Upper lobe of left lung (tissue), 6 donors: ENCODE measurements at regions not wholly inside any gene's neighbourhood (a gene's known extent, or its start where the extent isn't known, plus 50 kb on each side); places are given as distances from the start of the nearest gene placed in this dataset.
A peak's percentile ranks its signal among the peaks of the same experiment; 100 is the strongest.

ENCODE experiments used
- ATAC-seq, 2 donors: fragments of 200-7000 bp; cut with Tn5 transposase; one replicate each; pipeline ENCODE4 v1.9.1; 2022; ENCODE audit warnings: mild to moderate bottlenecking in 2 of 2, moderate library complexity in 2 of 2; ENCODE audit not compliant: low FRiP score in 2 of 2
- DNase-seq, 2 donors: peaks; one replicate each; pipeline ENCODE4 v3.0.0-alpha.2; 2019 to 2020
- H3K27ac ChIP-seq, 4 donors: fragments of 200-600 bp; sonication (generic); one replicate each; pipeline ENCODE4 v1.5.1; 2016 to 2019
- H3K27me3 ChIP-seq, 4 donors: fragments of 200-600 bp; sonication (generic); one replicate each; pipeline ENCODE4 v1.5.1; 2017 to 2019
- H3K36me3 ChIP-seq, 4 donors: fragments of 200-600 bp; sonication (generic); one replicate each; pipeline ENCODE4 v1.5.1; 2016 to 2019
- H3K4me1 ChIP-seq, 4 donors: fragments of 200-600 bp; sonication (generic); one replicate each; pipeline ENCODE4 v1.5.1; 2018 to 2019
- H3K4me3 ChIP-seq, 4 donors: fragments of 200-600 bp; sonication (generic); one replicate each; pipeline ENCODE4 v1.5.1; 2017 to 2019; ENCODE audit warnings: mild to moderate bottlenecking in 2 of 4, moderate library complexity in 1 of 4
- H3K9me3 ChIP-seq, 4 donors: fragments of 200-600 bp; sonication (generic); one replicate each; pipeline ENCODE4 v1.5.1; 2018 to 2019
- EP300 ChIP-seq, 4 donors: sonication (generic); formaldehyde crosslinking; IDR thresholded peaks; one replicate each; pipeline ENCODE4 v1.5.1; 2017; ENCODE audit warnings: antibody characterized with exemption in 4 of 4, control low read depth in 2 of 4
- POLR2A ChIP-seq, 4 donors: fragments of 450-650 bp; IDR thresholded peaks; one replicate each; pipeline ENCODE4 v1.5.1; 2016 to 2017; ENCODE audit warnings: antibody characterized with exemption in 4 of 4, mild to moderate bottlenecking in 2 of 4
- POLR2AphosphoS5 ChIP-seq, 2 donors: sonication (generic); formaldehyde crosslinking; IDR thresholded peaks; one replicate each; pipeline ENCODE4 v1.5.1; 2017; ENCODE audit warnings: antibody characterized with exemption in 2 of 2
- WGBS, 2 donors: methylation state at CpG; one replicate each; pipeline ENCODE4 v1.1.5; 2017 to 2018; 5-methylcytosine and 5-hydroxymethylcytosine counted together
- TF ChIP-seq, protein P1 (sequence below), 6 experiments: fragments of 450-650 bp in 4 of 6; fragments of 200-600 bp in 2 of 6; sonication (generic) in 2 of 6; IDR thresholded peaks; one replicate each; pipeline ENCODE4 v1.5.1; 2016 to 2019; ENCODE audit warnings: antibody characterized with exemption in 6 of 6
- donor health status: DM: no; HTN: no; CAD: no; lungs with moderate emphysema.
- donor health status: DM: no; HTN: yes; CAD: no; lungs with severe emphysema.

DNA sequence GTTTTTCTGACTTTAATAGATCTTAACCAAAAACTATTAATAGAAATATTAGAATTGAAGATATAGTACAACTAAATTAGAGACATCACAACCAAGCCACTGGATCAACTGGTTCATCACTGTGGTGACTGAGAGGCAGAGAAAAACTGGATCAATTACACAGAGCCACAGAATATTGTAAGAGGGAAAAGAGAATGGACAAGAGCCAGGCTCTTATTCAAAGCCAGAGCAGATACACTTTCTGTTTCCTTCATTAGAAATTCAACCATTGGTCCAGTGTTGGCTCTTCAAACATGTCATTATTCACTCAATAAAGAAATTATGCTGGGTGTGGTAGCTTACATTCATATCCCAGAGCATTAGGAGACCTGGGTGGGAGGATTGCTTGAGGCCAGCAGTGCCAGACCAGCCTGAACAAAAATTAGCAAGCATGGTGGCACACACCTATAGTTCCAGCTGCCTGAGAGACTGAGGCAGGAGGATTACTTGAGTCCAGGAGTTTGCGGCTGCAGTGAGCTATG, 295.1 kb downstream of the NEBL start:
- TF ChIP-seq EP300 (IDR thresholded peaks at IDR 0.05) = no peak
- no peaks in the 10 kb centered on the region for H3K4me1 ChIP-seq
- no peaks in the 10 kb centered on the region for H3K9me3 ChIP-seq
- H3K4me3 ChIP-seq = no peak overlapping the region
- ATAC-seq (no peak), DNase-seq (no peak)
- no peaks in the 10 kb centered on the region for H3K36me3 ChIP-seq
- H3K27ac ChIP-seq = no peak overlapping the region
- 91 to 100% methylated on average over 1 of the region's 1 CpG for WGBS, 2 donors
- no peaks in the 10 kb centered on the region for H3K27me3 ChIP-seq

DNA sequence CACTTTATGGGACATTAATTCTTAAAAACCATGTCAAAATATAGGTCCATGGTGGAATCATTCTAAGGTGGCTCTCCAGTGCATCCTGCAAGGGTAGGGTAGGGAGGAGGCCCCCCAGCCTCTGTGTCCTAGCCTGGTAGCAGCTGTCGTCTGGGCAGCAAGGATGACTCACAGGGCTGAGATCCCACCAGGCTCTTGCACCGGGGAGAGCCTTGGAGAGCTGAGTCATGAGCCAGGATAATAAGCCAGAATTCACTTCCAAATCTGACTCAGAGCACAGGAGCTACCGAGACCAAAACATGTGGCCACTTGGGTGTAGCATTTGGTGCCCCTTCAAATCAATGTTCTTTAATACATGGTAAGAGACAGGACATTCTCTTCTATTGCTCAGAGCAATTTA, 298.5 kb downstream of the NEBL start:
- WGBS, 2 donors = 55 to 62% methylated on average over 3 of the region's 3 CpGs
- ATAC-seq (peak; percentile 81 to 93), DNase-seq (no peak)
- Histone ChIP-seq H3K27ac (no peak overlapping the region), H3K4me3 (no peak overlapping the region), H3K27me3 (no peaks in the 10 kb centered on the region), H3K36me3 (no peaks in the 10 kb centered on the region), H3K4me1 (peaks cover 0 to 3% (median 0%) of the 10 kb centered on the region in 4 donors), H3K9me3 (no peaks in the 10 kb centered on the region)
- TF ChIP-seq POLR2A (IDR thresholded peaks at IDR 0.05) (no peak), EP300 (IDR thresholded peaks at IDR 0.05) (no peak), POLR2AphosphoS5 (IDR thresholded peaks at IDR 0.05) (no peak)
- TF ChIP-seq, protein P1, sequence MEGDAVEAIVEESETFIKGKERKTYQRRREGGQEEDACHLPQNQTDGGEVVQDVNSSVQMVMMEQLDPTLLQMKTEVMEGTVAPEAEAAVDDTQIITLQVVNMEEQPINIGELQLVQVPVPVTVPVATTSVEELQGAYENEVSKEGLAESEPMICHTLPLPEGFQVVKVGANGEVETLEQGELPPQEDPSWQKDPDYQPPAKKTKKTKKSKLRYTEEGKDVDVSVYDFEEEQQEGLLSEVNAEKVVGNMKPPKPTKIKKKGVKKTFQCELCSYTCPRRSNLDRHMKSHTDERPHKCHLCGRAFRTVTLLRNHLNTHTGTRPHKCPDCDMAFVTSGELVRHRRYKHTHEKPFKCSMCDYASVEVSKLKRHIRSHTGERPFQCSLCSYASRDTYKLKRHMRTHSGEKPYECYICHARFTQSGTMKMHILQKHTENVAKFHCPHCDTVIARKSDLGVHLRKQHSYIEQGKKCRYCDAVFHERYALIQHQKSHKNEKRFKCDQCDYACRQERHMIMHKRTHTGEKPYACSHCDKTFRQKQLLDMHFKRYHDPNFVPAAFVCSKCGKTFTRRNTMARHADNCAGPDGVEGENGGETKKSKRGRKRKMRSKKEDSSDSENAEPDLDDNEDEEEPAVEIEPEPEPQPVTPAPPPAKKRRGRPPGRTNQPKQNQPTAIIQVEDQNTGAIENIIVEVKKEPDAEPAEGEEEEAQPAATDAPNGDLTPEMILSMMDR (IDR thresholded peaks at IDR 0.05) = no peak

DNA sequence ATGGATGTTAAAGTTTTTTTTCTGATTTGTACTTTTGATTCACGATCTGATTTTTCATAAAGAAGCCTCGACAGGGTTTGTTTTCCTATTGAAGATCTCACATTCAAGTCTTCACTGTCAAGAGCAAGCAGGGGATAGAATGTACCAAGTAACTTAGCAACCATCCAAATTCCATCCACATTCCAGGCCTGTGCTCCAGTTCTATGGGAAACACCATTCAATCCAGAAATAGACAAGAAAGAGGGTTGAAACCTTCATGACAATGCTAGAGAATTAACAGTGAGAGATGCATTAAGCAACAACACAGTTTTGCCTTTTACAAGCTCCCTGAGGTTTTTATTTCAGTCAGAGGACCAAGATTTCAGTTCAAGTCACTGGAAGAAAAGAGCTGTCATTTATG, 300.2 kb downstream of the NEBL start:
- TF ChIP-seq EP300 (IDR thresholded peaks at IDR 0.05) (no peak), POLR2AphosphoS5 (IDR thresholded peaks at IDR 0.05) (no peak), POLR2A (IDR thresholded peaks at IDR 0.05) (no peak)
- TF ChIP-seq, protein P1 (IDR thresholded peaks at IDR 0.05) = no peak
- no peak overlapping the region for H3K4me3 ChIP-seq
- no peaks in the 10 kb centered on the region for H3K36me3 ChIP-seq
- ATAC-seq (peak in 1 of 2 donors; percentile 27), DNase-seq (no peak)
- peaks cover 0 to 3% (median 0%) of the 10 kb centered on the region in 4 donors for H3K4me1 ChIP-seq
- no peaks in the 10 kb centered on the region for H3K27me3 ChIP-seq
- WGBS, 2 donors = 55 to 65% methylated on average over 2 of the region's 2 CpGs
- H3K27ac ChIP-seq = no peak overlapping the region
- no peaks in the 10 kb centered on the region for H3K9me3 ChIP-seq

DNA sequence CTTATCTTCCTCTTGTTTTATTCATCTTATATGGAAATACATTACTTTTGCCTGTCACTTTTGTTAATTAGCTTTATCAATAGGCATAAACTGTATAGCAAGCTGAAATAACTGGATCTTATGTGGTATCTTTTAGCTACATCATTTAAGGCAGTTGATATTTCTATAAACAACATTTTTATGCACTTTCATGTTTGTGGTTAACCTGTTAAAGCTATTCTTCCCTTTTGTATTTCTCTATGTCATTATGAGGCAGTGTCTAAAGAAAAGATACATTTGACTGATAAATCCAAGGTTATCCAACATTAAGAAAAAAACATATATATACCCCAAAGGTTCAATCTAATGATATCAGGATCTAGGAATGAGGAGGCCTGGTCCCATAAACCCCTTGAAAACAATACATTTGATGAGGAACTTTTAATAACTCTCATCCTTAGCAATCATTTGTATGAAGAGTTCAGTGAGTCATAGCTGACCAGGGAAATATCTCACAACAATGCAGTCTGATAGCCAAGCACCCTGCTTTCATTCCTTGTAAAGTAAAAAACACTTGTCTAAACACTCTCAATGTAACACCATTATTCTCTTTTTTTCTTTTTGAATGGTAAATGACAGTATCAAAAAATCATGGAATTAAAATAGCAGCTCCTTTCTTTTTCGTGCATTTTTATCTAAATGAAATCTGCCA, 300.9 kb downstream of the NEBL start:
- no peaks in the 10 kb centered on the region for H3K27me3 ChIP-seq
- TF ChIP-seq POLR2AphosphoS5 (IDR thresholded peaks at IDR 0.05) (no peak), POLR2A (IDR thresholded peaks at IDR 0.05) (no peak), EP300 (IDR thresholded peaks at IDR 0.05) (no peak)
- TF ChIP-seq, protein P1 (IDR thresholded peaks at IDR 0.05) = no peak
- no peak overlapping the region for H3K27ac ChIP-seq
- H3K4me1 ChIP-seq = peaks cover 0 to 3% (median 0%) of the 10 kb centered on the region in 4 donors
- H3K36me3 ChIP-seq = no peaks in the 10 kb centered on the region
- ATAC-seq (peak in 1 of 2 donors; percentile 51), DNase-seq (no peak)
- H3K4me3 ChIP-seq = no peak overlapping the region
- no peaks in the 10 kb centered on the region for H3K9me3 ChIP-seq
- 71 to 74% methylated on average over 1 of the region's 1 CpG for WGBS, 2 donors

DNA sequence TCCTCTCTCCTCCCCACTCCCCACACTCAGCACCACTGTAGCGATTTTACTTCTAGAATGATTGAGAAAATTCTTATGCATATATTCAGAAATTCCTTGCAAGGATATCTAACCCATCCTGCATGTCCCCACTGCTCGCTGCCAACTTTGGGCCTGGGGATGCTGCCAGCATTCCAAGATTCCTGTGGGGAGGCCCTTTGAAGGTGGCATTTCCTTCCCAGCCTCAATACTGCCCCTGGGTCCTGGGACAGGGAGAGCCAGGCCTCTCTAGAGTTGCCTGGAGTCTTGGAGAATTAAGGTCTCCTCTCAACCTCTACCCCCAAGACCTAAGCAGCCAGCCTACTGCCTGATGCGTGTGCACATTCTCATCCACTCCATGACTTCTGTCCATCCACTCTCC, 303.5 kb downstream of the NEBL start:
- Histone ChIP-seq H3K4me1 (peaks cover 0 to 3% (median 0%) of the 10 kb centered on the region in 4 donors), H3K27me3 (no peaks in the 10 kb centered on the region), H3K4me3 (no peak overlapping the region), H3K9me3 (no peaks in the 10 kb centered on the region), H3K27ac (no peak overlapping the region), H3K36me3 (no peaks in the 10 kb centered on the region)
- no peak for TF ChIP-seq POLR2AphosphoS5 (IDR thresholded peaks at IDR 0.05)
- TF ChIP-seq, protein P1 (IDR thresholded peaks at IDR 0.05) = no peak
- ATAC-seq (peak in 1 of 2 donors; percentile 40), DNase-seq (no peak)
- WGBS, 2 donors = 82 to 89% methylated on average over 2 to 3 of the region's 3 CpGs
